SKM-1 treated with dmso at 0.1 percent for 144 hours (cell line): ENCODE measurements at regions not wholly inside any gene's neighbourhood (a gene's known extent, or its start where the extent isn't known, plus 50 kb on each side); places are given as distances from the start of the nearest gene placed in this dataset.
A peak's percentile ranks its signal among the peaks of the same experiment; 100 is the strongest.

Source experiments
- DNase-seq: peaks from one replicate; lab custom pipeline; 2025; ENCODE audit not compliant: unreplicated experiment; lab: John Stamatoyannopoulos, UW

DNA sequence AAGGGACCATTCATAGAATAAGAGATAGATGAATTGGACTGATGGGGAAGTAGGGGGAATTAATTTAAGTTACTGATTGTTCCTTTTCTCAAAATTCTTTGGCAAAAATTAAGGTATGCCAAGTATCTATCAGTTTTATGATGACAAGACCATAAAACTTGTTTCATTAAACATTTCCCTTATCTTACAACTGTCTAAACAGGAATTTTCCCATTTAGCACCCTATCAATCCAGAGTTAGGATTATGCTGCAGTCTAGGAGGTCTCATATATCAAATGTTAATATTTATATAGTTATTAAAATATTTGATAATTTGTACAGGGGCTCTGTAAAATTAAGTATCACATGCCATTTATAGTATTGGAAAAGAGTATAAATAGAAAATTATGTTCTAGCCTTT is 51.5 kb upstream of the ARID1B start:
- no peak for DNase-seq

DNA sequence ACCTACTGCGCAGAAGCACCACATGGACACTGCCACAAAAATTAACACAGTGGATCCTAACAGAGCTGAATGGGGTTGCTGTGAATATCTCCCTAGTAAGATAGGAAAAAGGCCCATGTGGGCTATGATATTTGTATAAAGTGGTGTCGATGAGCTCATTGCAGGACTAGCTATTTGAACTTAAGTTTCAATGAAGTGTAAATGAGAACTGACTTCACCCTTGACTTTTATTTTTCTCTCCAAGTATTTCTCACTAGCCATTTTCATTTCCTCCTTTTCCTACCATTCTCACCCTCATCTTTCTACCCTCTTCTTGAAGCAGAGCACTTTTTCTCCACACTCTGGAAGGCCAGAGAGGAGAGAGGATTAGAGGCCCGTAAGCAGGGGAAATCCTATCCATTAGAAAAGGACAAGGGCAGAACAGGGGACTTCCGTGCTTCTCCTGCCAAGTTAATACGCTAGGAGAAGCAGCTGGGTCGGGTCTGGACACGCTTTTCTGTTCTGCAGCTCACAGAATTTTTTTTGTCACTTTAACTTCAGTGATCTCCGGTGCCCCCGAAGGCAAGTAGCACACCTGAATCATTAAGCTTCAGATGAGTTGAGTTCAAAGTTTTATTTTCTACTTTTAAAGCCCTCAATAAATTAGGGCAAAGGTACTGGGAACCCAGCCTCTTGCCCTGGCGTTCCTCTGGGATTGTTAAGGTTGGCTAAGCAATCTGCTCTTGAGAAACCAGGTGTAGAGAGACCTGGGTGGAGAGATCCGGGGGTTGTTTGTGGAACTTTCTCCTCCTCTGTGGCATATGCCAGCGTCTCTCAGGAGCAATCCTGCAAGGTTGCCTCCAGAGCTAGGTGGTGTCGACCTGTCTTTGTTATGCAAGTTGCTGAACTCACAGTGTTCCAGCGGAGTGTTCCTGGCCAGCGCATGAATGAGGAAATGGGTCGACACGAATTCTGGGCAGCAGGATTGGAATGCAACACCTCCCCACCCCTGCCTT is 56.2 kb upstream of the ARID1B start:
- DNase-seq, result no peak

DNA sequence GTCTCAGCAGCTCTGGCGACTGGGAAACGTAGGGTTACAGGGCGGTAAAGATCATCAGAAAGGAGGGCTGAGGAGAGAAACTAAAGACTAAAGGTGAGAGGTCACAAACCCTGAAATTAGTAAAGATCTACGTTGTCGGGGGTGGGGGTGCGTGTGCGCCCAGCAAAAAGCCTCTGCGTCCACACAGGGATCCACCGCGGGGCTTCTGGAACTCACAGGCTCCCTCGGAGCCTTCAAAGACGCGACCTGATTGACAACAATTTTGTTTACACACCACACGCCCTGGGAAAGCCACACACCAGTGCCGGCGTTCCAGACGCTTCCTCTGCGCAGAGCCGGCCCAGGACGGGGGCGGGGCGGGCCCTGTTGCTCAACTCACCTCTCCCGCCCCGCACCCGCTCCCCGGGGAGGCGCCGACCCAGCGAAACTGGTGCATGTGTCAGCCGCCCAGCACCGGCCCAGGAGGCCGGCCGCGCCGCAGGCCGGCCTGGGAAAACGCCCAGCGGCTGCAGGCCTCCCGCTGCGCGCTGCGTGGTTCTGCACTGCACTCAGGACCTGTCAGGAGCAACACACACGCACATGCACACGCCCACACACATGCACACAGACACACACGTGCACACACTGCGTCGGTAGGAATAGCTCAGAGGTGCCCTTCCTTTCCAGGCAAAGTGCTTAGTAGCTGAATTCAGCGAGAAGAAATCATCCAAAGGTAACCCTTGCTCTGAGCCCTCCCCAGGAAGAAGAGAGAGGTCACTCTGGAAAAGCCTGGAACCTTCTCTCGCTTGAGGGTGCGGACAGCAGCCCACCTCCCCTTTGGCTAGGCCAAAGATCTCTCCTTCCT is 57.2 kb upstream of the ARID1B start:
- DNase-seq, result peak; percentile 81

DNA sequence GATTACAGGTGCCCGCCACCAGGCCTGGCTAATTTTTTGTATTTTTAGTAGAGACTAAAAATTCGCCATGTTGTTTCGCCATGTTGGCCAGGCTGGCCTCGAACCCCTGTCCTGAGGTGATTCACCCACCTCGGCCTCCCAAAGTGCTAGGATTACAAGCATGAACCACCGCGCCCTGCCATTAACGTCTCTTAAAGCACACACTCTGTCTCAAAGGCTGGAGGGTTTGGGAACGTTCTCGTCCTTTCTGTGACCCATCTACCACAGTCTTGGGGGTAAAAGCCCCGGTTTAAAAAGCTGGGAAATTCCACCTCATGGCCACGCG is 57.8 kb upstream of the ARID1B start:
- no peak for DNase-seq

DNA sequence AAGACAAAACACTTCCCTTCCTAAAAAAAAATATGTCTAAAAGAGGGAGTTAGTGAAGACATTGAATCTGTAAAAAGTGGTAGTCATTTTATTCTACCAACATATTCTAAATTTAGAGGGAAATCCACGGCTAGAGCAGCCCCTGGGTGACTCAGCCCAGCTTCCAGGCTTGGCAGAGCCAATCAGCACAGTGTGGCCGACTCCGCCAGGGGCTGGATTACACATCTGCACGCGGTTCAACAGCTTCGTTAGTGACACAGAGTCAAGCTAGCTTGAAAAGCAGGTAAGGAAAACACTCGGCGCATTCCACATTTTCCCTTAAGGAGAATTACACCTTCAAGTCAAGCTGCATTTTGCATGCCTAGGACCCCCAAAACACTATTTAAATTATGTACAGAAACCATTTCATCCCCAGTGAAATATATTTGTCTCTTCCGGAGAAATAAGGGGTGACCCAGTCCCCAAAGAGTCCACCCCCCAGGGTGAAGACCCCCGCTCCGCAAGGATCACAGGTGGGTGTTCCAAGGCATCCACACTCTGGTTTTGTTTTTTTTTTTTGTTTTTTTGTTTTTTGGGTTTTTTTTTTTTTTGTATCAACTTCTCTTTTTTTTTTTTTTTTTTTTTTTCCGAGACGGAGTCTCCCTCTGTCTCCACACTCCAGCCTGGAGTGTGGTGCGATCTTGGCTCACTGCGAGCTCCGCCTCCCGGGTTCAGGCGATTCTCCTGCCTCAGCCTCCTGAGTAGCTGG is 58.4 kb upstream of the ARID1B start:
- DNase-seq, result no peak

DNA sequence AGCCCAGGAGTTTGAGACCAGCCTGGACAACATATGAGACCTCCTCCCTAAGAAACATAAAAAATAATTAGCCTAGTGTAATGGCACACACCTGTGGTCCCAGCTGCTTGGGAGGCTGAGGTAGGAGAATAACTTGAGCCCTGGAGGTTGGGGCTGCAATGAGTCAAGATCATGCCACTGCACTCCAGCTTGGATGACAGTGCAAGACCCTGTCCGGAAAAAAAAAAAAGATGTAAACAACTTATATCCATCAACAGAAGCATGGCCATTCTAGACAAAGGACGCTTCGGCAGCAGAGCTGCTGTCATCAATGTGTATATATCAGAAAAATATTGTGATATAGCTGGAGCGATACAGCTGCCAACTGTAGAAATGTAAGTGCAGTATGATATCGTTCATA is 59.6 kb upstream of the ARID1B start:
- no peak for DNase-seq

DNA sequence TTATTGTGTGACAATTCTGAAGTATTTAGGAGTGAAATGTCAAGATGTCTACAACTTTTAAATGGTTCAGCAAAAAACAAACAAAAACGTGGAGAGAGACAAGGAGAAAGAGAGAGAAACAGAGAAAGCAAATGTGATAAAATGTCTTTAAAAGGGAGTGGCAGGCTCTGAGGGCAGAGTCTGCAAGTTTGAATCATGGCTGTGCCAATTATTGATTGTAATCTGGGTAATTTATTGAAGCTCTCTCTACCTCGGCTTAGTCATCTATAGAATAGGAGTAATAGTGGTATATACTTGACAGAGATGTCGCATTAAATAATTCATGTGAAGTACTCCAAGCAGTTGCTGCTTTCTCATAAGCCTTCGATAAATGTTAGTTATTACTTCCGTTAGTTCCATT is 61.3 kb upstream of the ARID1B start:
- no peak for DNase-seq

DNA sequence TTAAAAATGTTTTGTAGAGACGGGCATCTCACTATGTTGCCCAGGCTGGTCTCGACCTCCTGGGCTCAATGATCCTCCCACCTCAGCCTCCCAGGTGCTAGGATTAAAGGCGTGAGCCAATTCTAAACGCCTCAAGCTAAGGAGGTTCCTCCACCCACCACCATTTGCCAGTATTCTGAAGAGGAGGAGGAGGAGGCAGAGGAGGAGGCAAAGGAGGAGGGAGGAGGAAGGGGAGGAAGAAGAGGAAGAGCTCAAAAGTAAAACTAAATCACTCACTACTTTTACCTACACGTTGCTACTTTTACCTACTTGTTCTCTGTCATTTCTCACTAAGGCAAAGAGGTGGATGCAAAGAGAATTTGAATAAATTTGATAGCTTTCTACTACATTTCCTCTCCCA is 63.6 kb upstream of the ARID1B start:
- no peak for DNase-seq

DNA sequence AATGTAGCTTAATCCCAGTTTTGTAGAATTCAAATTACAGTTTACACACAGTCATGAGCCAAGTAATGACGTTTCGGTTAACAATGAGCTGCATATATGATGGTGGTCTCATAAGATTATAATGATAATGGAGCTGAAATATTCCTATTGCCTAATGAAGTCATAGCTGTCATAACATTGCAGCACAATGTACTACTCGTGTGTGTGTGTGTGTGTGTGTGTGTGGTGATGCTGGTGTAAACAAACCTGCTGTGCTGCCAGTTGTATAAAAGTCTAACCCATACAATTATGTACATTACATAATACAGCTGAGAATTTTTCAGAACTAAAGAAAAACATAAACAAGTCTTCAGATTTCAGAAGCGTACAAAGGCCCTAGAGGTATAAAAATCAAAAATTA is 66.7 kb upstream of the ARID1B start:
- DNase-seq, result no peak

DNA sequence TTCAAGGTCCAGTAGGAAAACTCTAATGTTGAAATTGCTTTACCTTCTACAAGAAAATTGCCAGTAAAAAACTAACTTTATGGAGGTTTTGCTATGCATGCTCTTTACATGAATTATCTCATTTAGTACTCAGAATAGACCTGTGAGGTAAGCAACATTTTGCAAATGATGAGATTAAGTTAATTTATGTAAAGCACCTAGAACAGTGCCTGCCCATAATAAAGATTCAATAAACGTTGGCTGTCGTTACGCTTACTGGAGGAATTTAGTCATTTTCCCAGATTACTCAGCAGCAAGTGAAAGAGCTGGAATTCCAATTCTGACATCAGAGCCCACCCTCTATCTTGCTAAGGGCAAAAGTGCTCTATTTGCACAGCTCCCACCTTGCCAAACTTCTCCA is 69.4 kb upstream of the ARID1B start:
- no peak for DNase-seq

DNA sequence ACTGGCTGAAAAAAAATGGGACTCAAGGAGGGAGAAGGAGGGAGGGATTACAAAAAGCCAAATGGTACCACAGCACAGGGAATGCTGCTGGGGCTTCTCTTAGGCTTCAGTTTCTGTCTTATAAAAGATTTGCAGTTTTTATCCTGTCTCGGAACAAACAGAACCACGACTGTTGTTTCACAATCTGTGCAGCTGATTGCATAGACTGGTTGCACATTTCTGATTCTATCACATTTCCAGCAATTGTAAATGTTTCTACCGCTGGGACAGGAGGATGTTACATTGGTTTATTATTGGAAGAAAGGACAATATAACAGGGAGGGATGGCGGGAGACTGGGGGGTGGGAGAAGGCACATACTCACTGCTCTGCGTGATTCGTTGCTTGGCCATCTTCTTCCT is 73.5 kb upstream of the ARID1B start:
- no peak for DNase-seq

DNA sequence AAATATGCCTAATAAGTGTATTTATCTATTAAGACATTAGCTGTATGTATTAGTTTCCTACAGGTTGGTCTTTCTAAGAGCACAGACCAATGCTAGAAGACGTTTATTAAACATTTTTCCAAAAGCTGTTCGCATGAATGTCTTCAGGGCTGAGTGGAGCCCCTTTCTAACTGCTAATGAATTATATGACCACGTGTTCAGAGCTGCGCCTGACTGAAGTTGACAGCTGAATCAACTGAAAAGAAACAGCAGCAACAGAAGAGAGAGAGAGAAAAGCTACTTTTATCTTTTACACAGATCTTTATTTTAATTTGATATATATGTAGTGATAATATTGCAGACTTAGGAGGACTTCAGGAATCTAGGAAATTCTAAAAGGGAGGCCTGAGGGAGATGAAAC is 75.2 kb upstream of the ARID1B start:
- no peak for DNase-seq

DNA sequence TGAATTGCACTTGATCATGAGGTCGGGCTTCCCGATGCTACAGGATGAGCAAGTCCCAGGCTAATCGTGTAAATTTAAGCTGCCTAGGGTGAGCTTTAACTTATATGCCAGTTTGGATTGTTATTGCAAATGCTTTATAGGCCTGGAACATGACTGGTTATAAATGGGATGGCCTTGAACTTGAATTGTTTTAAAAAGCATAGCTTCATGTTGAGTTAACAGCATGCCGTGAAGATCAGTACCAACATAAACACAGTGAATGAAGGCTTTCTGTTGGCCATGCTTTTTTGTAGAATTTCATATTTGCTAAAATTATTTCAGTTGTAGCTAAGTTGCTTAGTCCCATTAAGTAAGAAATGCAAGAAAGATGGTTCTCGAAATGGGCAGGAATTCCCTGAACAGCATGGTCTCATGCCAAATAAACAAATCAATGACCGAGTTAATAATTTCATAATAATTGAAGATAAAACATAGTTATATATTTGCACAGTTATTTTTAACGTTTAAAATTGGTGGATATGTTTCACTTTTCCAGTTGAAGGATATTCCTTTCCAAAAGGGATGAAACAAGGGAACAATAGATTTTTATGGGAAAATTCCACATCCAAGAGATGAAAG is 76.6 kb upstream of the ARID1B start:
- DNase-seq, result no peak

DNA sequence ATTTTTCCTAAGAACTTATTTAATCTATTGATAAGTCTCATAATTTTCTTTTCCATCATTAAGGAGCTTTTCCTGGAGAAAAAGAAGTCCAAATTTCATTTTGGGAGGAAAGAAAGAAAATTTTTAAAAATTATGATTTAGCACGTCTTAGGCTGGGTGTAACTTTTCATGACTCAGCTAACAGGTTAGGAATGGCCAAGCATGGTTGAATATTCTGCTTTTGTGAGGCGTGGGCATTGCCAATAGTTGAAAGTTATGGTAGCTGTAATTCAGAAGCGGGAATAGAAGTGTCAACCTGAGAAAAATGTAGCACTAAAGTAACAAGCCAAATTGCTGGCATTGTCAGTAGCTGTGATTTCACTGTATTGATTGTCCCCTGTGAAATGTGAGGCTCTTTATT is 77.2 kb upstream of the ARID1B start:
- DNase-seq, result no peak

DNA sequence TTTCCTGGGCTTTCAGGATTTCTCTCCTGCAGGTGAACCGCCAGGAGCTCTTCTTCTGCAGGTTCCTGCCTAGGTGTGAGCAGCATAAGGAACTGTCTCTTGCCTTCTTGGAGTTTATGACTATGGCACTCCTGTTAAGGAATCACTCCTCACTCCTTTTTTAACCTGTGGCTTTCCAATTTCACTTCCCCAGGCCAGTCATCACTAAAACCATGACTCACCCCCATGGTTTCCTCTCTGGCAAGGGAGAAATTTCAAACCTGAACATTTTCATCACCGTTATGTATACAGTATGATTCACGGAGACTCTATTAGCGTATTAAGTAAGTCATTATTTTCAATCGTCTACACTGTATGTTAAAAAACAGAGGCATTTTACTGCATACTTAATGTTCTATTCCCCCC is 78.2 kb upstream of the ARID1B start:
- DNase-seq, result peak; percentile 37

DNA sequence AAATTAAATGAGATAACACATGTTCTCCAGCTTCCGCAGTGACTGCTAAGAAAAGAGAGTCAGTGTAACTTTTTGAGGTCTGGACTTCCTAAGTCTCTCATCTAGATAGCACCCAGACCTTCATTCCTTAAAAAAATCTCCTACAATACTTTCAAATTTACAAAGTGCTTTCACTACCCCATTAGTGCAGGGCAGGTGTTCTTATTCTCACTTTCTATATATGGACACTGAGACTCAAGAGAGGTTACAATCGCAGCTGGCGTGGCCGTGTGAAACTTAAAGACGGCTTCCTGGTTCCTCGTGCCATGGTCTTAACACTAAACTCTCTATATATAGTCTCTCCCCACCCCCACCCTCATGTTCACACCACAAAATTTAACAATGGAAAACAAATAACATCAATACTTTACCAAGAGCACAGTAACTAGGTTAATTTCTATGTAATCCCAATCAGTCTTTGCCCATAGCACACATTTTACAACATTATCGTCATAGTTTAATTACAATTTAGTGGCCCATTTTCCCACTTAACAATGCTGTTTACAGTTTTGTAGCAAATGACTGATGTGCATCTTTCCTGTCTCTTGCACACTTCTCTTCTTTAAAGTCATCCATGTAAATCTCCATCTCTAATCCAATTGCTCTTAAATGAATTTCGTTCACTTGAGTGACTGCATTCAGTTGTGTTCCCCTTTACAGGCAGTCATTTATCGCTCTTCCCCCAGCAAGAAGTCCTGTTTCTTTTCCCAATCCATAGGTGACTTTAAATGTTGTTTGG is 78.8 kb upstream of the ARID1B start:
- DNase-seq, result no peak

DNA sequence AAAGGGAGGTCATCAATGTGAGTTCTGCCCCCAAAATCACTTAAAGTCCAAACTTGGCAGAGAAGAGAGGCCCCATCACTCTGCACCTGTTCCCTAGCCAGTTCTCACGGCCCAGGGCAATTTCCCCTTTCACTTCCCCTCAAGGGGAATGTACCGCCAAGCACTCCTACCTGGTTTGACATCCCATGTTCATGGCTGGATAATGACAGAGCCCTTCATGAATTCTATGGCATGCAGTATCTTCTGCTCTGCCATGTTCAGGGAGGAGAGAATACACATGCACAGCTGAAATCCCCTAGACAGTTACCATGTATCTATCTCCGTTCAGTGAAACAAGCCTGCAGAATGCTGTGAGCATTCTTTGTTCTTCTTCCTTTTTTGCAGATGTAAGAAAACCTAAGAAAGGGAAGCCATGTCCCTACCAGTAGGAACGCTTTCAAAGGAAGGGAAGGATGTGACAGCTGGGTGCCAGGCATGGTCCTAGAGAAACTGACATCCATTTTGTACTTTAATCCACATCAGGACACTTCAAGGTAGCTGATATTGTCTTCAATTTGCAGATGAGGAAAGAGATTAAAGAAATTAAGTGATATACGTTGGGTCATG is 79.8 kb upstream of the ARID1B start:
- DNase-seq, result peak; percentile 25

DNA sequence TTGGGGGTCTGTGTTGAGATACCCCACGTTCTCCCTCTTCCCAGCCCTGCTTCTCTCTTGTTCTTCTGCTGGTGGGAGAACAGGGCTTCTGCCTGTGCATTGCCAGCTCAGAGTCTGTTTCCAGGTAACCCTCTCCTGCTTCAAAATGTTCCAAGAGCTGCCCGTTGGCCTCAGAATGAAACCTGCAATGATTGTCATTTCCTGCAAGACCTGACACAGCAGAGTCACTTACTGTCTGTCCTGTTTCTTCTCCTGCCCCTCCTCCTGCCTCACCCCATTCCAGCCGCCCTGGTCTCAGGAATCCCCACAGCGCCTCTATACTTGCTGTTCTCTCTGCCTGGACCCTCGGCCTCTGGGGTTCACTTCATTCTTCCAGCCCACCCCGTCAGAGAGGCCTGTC is 81.4 kb upstream of the ARID1B start:
- DNase-seq, result no peak

DNA sequence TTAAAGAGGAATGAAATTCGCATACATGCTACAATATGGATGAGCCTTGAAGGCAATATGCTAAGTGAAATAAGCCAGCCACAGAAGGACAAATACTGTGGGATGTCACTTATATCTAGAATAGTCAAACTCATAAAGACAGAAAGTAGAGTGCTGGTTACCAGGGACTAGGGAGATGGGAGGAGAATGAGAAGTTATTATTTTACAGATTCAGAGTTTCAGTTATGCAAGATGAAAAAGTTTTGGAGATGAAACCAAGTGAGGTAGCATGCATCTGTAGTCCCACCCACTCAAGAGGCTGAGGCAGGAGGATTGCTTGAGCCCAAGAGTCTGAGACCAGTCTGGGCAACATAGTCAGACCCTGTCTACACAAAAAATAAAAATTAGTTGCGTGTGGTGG is 82.5 kb upstream of the ARID1B start:
- DNase-seq, result no peak

DNA sequence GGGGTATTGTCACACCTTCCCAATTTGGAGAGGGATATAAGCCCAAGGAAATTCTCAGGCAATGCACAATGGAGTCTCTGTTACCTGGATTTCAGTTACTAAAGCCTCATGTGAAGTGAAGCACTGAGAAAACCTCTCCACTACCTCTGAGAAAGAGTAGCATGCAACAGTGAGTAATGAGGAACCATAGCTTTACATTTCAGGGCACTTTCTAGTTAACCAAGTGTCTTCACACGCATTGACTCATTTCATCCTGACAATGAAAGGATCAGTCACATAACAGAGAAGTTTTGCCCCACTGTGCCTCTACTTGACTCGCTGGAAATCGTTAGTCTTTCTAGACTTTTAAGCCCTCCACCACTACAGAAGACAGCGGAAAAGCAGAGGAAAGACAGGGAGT is 86.2 kb upstream of the ARID1B start:
- DNase-seq, result no peak
